SKM-1 (cell line): ENCODE measurements at regions not wholly inside any gene's neighbourhood (a gene's known extent, or its start where the extent isn't known, plus 50 kb on each side); places are given as distances from the start of the nearest gene placed in this dataset.

Source experiments
- DNase-seq: peaks from one replicate; lab custom pipeline; 2025; ENCODE audit not compliant: unreplicated experiment; lab: John Stamatoyannopoulos, UW

- no peak for DNase-seq
Observed at GRCh38 chr22:47232753-47233152, 470.3 kb downstream of the TBC1D22A start.

- no peak for DNase-seq
Observed at GRCh38 chr22:47232197-47232596, 469.7 kb downstream of the TBC1D22A start.

- no peak for DNase-seq
Observed at GRCh38 chr22:47231759-47232158, 469.3 kb downstream of the TBC1D22A start.

GRCh38 chr22:47230741-47231140 lies 468.3 kb downstream of the TBC1D22A start:
- DNase-seq, result no peak

- no peak for DNase-seq
Observed at GRCh38 chr22:47230251-47230650, 467.8 kb downstream of the TBC1D22A start.

- no peak for DNase-seq
Observed at GRCh38 chr22:47228767-47229166, 466.3 kb downstream of the TBC1D22A start.

- no peak for DNase-seq
Observed at GRCh38 chr22:47225931-47226633, 463.6 kb downstream of the TBC1D22A start.

- DNase-seq, result no peak
Observed at GRCh38 chr22:47225080-47225930, 462.9 kb downstream of the TBC1D22A start.
